PFSK-1 (cell line): ENCODE measurements at regions not wholly inside any gene's neighbourhood (a gene's known extent, or its start where the extent isn't known, plus 50 kb on each side); places are given as distances from the start of the nearest gene placed in this dataset.

Experiments used
- FOXP2 ChIP-seq: optimal IDR thresholded peaks from 2 replicates; pipeline ENCODE3; 2011; ENCODE audit warnings: borderline replicate concordance, control low read depth, inconsistent platforms; ENCODE audit not compliant: insufficient read depth; ENCODE audit errors: extremely low read length, extremely low read depth
- POLR2AphosphoS5 ChIP-seq: IDR thresholded peaks from 2 replicates; pipeline ENCODE4 v1.6.1; 2012; ENCODE audit warnings: low read depth, mild to moderate bottlenecking, control low read depth, low read length, moderate library complexity
- SIN3A ChIP-seq: IDR thresholded peaks from 2 replicates; pipeline ENCODE4 v1.6.1; 2012; ENCODE audit warnings: mild to moderate bottlenecking, low read length, moderate library complexity, borderline replicate concordance; ENCODE audit not compliant: insufficient read depth
- TAF1 ChIP-seq: IDR thresholded peaks from 2 replicates; pipeline ENCODE4 v1.6.1; 2012; ENCODE audit warnings: low read length, control low read depth, borderline replicate concordance; ENCODE audit not compliant: insufficient read depth
- TF ChIP-seq, protein P1 (sequence below), 2 experiments: IDR thresholded peaks; 2 replicates each; pipeline versions ENCODE4 v1.6.1 to v1.8.0; 2011 to 2012; ENCODE audit warnings: low read depth in 2 of 2, low read length in 2 of 2, control low read depth in 1 of 2, inconsistent platforms in 1 of 2, mild to moderate bottlenecking in 1 of 2, moderate library complexity in 1 of 2; ENCODE audit not compliant: insufficient read depth in 1 of 2

DNA sequence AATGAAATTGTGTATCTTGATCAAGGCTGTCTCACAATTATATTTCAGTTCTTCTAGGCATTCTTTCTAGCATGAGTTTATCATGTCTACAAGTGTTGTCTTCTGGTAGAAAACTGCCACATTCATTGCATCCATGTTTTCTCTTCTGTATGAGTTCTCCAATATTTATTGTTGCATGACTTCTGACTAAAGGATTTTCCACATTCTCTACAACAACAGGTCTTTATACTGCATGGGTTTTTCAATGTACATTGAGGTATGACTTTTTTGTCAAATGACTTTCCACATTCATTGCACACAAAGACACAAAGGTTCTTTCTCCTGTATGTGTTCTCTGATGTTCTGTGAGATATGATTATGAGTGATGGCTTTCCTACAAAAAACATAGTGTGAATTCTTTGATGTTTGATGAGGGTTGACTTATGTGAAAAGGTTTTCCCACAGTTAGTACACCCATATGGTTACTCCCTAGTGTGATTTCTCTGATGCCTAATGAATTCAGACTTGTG lies 890.6 kb upstream of the CNTN5 start:
- TF ChIP-seq FOXP2: no peak
- no peak for TF ChIP-seq TAF1
- no peak for TF ChIP-seq SIN3A
- TF ChIP-seq, protein P1, sequence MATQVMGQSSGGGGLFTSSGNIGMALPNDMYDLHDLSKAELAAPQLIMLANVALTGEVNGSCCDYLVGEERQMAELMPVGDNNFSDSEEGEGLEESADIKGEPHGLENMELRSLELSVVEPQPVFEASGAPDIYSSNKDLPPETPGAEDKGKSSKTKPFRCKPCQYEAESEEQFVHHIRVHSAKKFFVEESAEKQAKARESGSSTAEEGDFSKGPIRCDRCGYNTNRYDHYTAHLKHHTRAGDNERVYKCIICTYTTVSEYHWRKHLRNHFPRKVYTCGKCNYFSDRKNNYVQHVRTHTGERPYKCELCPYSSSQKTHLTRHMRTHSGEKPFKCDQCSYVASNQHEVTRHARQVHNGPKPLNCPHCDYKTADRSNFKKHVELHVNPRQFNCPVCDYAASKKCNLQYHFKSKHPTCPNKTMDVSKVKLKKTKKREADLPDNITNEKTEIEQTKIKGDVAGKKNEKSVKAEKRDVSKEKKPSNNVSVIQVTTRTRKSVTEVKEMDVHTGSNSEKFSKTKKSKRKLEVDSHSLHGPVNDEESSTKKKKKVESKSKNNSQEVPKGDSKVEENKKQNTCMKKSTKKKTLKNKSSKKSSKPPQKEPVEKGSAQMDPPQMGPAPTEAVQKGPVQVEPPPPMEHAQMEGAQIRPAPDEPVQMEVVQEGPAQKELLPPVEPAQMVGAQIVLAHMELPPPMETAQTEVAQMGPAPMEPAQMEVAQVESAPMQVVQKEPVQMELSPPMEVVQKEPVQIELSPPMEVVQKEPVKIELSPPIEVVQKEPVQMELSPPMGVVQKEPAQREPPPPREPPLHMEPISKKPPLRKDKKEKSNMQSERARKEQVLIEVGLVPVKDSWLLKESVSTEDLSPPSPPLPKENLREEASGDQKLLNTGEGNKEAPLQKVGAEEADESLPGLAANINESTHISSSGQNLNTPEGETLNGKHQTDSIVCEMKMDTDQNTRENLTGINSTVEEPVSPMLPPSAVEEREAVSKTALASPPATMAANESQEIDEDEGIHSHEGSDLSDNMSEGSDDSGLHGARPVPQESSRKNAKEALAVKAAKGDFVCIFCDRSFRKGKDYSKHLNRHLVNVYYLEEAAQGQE (IDR thresholded peaks at IDR 0.05; ENCODE audit: insufficient read depth in 1 of 2, low read depth in 2 of 2, low read length in 2 of 2): no peak
- TF ChIP-seq POLR2AphosphoS5: no peak

DNA sequence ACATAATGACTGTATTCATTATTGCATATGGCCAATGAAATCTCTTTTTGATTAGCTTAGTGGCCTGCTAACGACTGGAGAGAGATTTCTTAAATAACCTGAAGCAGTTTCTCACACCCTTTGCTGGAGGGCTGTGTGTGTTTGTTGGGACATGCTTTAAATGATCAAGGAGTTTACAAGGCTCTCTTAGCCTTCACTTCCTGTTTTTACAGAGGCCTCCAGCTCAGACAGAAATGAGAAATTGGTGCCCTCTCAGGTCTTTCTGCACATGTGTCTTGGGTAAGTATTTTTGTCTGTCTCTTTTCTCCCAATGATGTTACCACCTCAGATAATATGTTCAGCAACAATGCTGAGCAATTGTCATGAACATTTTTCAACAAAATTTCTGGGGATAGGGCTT lies 884.4 kb upstream of the CNTN5 start:
- TF ChIP-seq FOXP2: no peak
- TF ChIP-seq, protein P1 (IDR thresholded peaks at IDR 0.05; ENCODE audit: insufficient read depth in 1 of 2, low read depth in 2 of 2, low read length in 2 of 2): no peak
- no peak for TF ChIP-seq TAF1
- no peak for TF ChIP-seq SIN3A
- TF ChIP-seq POLR2AphosphoS5: no peak

DNA sequence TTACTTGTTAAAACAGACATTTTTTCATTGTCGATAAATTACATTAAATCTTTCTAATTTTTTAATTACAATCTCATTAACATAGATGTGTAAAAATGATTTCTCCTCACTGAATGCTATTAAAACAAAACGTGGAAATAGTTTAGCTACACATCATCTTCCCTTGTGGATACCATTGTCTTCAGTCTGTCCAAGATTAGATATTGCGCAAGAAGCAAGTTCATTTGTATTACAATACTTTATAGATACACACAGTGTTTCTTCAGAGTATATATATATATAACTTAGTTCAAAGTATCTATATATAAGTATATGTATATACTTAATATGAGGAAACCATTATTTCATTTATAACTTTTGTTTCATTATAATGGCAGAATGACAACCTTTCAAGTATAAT lies 883.3 kb upstream of the CNTN5 start:
- TF ChIP-seq SIN3A (no peak), POLR2AphosphoS5 (no peak), FOXP2 (no peak), TAF1 (no peak)
- TF ChIP-seq, protein P1 (IDR thresholded peaks at IDR 0.05; ENCODE audit: insufficient read depth in 1 of 2, low read depth in 2 of 2, low read length in 2 of 2): no peak

DNA sequence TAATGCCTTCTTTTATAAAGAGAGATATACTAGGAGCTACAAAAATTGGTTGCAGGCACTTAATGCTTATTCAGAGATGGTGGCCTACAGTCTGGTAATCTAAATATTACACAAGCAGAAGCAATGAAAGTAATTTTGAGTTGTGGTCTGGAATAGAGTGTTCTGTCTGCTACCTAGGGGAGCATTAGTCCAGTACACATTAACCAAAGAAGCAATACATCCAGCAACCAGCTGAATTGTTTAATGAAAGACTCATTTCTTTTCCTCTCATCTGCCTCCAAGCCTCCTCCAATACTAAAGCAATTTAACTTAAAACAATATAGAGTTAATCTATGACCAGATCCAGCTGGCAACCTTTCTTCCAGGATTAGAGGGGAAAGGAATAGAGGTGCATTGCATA lies 877.1 kb upstream of the CNTN5 start:
- no peak for TF ChIP-seq TAF1
- TF ChIP-seq SIN3A: no peak
- TF ChIP-seq FOXP2: no peak

DNA sequence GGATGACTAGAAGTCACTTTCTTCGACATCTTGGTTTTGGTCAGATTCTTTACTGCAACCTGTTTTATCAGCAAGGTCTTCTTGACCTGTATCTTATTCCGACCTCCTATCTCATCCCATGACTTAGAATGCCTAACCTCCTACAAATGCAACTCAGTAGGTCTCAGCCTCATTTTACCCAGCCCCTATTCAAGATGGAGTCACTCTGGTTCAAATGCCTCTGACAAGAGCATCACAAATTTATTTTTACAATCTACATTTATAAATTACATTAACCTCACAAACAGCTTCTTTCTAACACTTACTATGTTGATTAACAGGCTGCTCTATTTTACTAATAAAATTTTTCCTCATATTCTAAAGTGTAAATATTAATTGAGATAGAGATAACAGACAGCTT lies 867.0 kb upstream of the CNTN5 start:
- TF ChIP-seq POLR2AphosphoS5 (no peak), TAF1 (no peak), FOXP2 (no peak), SIN3A (no peak)
- TF ChIP-seq, protein P1 (IDR thresholded peaks at IDR 0.05; ENCODE audit: insufficient read depth in 1 of 2, low read depth in 2 of 2, low read length in 2 of 2): no peak

DNA sequence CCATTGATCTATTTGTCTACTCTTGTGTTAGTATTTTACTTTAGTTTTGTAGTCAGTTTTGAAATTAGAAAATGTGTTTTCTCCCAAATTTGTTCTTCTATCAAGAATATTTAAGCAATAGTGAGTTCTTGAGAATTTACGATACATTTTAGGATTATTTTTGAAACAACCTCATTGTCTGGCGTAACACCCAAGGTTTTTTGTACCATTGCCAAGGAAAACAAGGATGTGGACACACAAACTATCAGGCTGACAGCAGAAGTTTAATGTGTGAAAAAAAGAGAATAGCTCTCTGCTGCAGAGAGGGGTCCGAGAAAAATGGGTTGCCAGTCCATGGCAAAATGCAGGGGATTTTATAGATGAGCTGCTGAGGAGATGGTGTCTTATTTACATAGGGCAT lies 865.1 kb upstream of the CNTN5 start:
- TF ChIP-seq TAF1 (no peak), FOXP2 (no peak), SIN3A (no peak), POLR2AphosphoS5 (no peak)
- TF ChIP-seq, protein P1 (IDR thresholded peaks at IDR 0.05; ENCODE audit: insufficient read depth in 1 of 2, low read depth in 2 of 2, low read length in 2 of 2): no peak
